Activated CD4-positive, alpha-beta memory T cell treated with anti-CD3 and anti-CD28 coated beads for 36 hours (primary cell): ENCODE measurements at regions not wholly inside any gene's neighbourhood (a gene's known extent, or its start where the extent isn't known, plus 50 kb on each side); places are given as distances from the start of the nearest gene placed in this dataset.

ENCODE experiments used
- CTCF ChIA-PET: fragments of 350-600 bp; sonication (Branson Sonifier 250); formaldehyde crosslinking; loops from one replicate; lab custom pipeline; 2021; ENCODE audit warnings: antibody characterized with exemption, inconsistent platforms; lab: Charles Lee
- POLR2A ChIA-PET: fragments of 350-600 bp; sonication (Branson Sonifier 250); formaldehyde crosslinking; loops from one replicate; lab custom pipeline; 2021; ENCODE audit warnings: antibody characterized with exemption; lab: Charles Lee
- DNase-seq: peaks from one replicate; pipeline ENCODE4 v3.0.0-alpha.2; 2020
- H3K27ac Mint-ChIP-seq: one replicate; pipeline ENCODE4 v1.8.0; 2021; ENCODE audit warnings: mixed read lengths
- H3K27me3 Mint-ChIP-seq: one replicate; pipeline ENCODE4 v1.8.0; 2021; ENCODE audit warnings: mixed read lengths
- H3K36me3 Mint-ChIP-seq: one replicate; pipeline ENCODE4 v1.8.0; 2021; ENCODE audit warnings: mixed read lengths
- H3K4me1 Mint-ChIP-seq: one replicate; pipeline ENCODE4 v1.8.0; 2021; ENCODE audit warnings: low read depth, mixed read lengths
- H3K4me3 Mint-ChIP-seq: one replicate; pipeline ENCODE4 v1.8.0; 2021; ENCODE audit warnings: mild to moderate bottlenecking, mixed read lengths
- H3K9me3 Mint-ChIP-seq: one replicate; pipeline ENCODE4 v1.8.0; 2021; ENCODE audit warnings: mixed read lengths
- intact Hi-C: fragments of 100-400 bp; cut with micrococcal nuclease; formaldehyde crosslinking; loops from one replicate; pipeline ENCODE4 v1.15.1; 2023

GRCh38 chr6:24056567-24056966 lies 69.4 kb upstream of the NRSN1 start:
- Mint-ChIP-seq H3K27ac (no peak overlapping the region), H3K4me3 (no peak overlapping the region), H3K36me3 (no peaks in the 10 kb centered on the region), H3K9me3 (no peaks in the 10 kb centered on the region), H3K27me3 (no peaks in the 10 kb centered on the region), H3K4me1 (no peaks in the 10 kb centered on the region)
- intact Hi-C loops: no loop called here
- no peak for DNase-seq
- CTCF ChIA-PET: no interaction called here
- POLR2A ChIA-PET: no interaction called here

DNA sequence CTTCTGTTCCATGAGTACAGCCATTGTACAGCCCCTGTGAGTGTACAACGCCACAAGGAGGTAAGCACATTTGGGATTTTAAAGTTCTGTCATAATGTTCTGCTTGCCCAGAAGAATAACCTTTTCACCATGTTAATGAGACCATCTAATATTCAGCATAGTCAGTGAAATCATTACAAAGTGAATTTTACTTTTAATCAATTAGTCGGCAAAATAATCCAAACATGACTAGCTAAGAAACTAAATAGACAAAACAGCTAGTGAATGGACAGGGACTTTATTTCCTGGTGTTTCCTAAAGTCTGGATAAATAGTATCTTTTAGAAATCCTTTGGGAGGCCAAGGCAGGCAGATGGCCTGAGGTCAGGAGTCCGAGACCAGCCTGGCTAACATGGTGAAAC lies 69.0 kb upstream of the NRSN1 start:
- POLR2A ChIA-PET: no interaction called here
- no peaks in the 10 kb centered on the region for H3K9me3 Mint-ChIP-seq

DNA sequence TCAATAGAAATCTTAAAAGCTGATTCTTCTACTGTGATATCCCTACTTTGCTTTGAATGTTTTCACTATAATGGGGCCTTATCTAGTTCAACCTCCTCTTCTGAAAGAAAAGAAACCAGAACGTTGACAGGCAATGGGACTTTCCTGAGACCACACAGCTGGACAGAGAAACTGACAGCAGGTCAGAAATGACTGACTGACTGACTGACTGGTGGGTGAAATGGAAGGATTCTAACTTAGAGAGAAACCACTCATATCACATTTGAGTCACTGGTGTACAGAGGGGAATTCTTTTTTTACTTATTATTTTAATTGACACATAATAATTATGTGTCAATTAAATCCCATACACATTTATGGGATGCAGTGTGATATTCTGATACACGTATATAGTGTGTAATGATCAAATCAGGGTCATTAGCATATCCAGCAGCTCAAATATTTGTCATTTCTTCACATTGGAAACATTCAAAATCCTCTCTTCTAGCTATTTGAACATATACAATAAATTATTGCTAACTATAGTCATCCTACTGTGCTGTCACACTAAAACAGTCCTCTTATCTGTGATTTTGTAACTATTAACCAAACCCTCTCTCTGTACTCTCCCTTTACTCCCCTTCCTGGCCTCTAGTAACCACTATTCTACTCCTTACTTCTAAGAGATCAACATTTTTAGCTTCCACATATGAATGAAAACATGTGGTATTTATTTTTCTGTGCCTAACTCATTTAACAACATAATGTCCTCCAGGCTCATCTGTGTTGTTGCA lies 64.8 kb upstream of the NRSN1 start:
- ChIA-PET CTCF (no interaction called here), POLR2A (no interaction called here)
- Mint-ChIP-seq H3K4me1 (no peaks in the 10 kb centered on the region), H3K27ac (no peak overlapping the region), H3K36me3 (no peaks in the 10 kb centered on the region), H3K9me3 (no peaks in the 10 kb centered on the region), H3K4me3 (no peak overlapping the region), H3K27me3 (no peaks in the 10 kb centered on the region)
- no peak for DNase-seq
- intact Hi-C loops: no loop called here

More for the DNA sequence above, 69.0 kb upstream of the NRSN1 start:
- intact Hi-C loops: no loop called here
- Mint-ChIP-seq H3K36me3 (no peaks in the 10 kb centered on the region), H3K4me1 (no peaks in the 10 kb centered on the region), H3K27ac (no peak overlapping the region), H3K27me3 (no peaks in the 10 kb centered on the region), H3K4me3 (no peak overlapping the region)
- CTCF ChIA-PET: no interaction called here
- no peak for DNase-seq

DNA sequence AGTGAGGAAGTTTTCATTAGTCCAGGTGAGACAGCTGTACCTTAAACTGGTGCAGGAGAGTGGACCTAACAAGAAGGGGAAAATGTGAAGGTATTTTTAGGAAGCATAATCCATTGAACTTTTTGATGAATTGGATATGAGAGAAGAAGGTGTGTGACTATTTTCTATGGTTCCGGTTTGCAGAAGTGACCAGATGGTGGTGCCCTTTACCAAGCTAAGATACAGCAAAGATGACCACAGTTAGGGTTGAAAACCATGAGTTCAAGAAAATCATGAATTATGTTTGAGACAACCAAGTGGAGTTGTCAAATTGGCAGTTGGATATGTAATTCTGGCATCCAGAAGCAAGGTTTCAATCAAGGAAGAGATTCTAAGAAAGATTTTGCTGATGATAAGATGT lies 61.9 kb upstream of the NRSN1 start:
- CTCF ChIA-PET: no interaction called here
- H3K36me3 Mint-ChIP-seq: no peaks in the 10 kb centered on the region
- H3K27me3 Mint-ChIP-seq: no peaks in the 10 kb centered on the region
- intact Hi-C loops: no loop called here
- no peak overlapping the region for H3K27ac Mint-ChIP-seq
- POLR2A ChIA-PET: no interaction called here
- DNase-seq: no peak
- H3K9me3 Mint-ChIP-seq: no peaks in the 10 kb centered on the region
- H3K4me3 Mint-ChIP-seq: no peak overlapping the region
- no peaks in the 10 kb centered on the region for H3K4me1 Mint-ChIP-seq

GRCh38 chr6:24064832-24065231 lies 61.2 kb upstream of the NRSN1 start:
- DNase-seq: no peak

GRCh38 chr6:24069526-24069925 lies 56.5 kb upstream of the NRSN1 start:
- ChIA-PET POLR2A (no interaction called here), CTCF (no interaction called here)
- intact Hi-C loops: no loop called here
- Mint-ChIP-seq H3K36me3 (no peaks in the 10 kb centered on the region), H3K4me3 (no peak overlapping the region), H3K4me1 (peaks cover 4% of the 10 kb centered on the region), H3K27ac (no peak overlapping the region), H3K9me3 (no peaks in the 10 kb centered on the region), H3K27me3 (no peaks in the 10 kb centered on the region)
- DNase-seq: no peak

More at GRCh38 chr6:24064832-24065231, 61.2 kb upstream of the NRSN1 start:
- Mint-ChIP-seq H3K36me3 (no peaks in the 10 kb centered on the region), H3K27ac (no peak overlapping the region), H3K4me1 (no peaks in the 10 kb centered on the region), H3K27me3 (no peaks in the 10 kb centered on the region), H3K4me3 (no peak overlapping the region), H3K9me3 (no peaks in the 10 kb centered on the region)
- intact Hi-C loops: no loop called here
- ChIA-PET POLR2A (no interaction called here), CTCF (no interaction called here)

- H3K4me1 Mint-ChIP-seq: peaks cover 4% of the 10 kb centered on the region
- ChIA-PET CTCF (no interaction called here), POLR2A (no interaction called here)
- DNase-seq: no peak
- no peak overlapping the region for H3K27ac Mint-ChIP-seq
- no peaks in the 10 kb centered on the region for H3K9me3 Mint-ChIP-seq
- H3K27me3 Mint-ChIP-seq: no peaks in the 10 kb centered on the region
- no peaks in the 10 kb centered on the region for H3K36me3 Mint-ChIP-seq
- intact Hi-C loops: no loop called here
- H3K4me3 Mint-ChIP-seq: no peak overlapping the region
Observed at GRCh38 chr6:24072038-24072746, 53.8 kb upstream of the NRSN1 start.

GRCh38 chr6:24076011-24076410 lies 50.0 kb upstream of the NRSN1 start:
- peaks cover 4% of the 10 kb centered on the region for H3K4me1 Mint-ChIP-seq
- CTCF ChIA-PET: no interaction called here
- intact Hi-C loops: no loop called here

More at GRCh38 chr6:24076011-24076410, 50.0 kb upstream of the NRSN1 start:
- no peaks in the 10 kb centered on the region for H3K36me3 Mint-ChIP-seq
- no peak overlapping the region for H3K27ac Mint-ChIP-seq
- no peaks in the 10 kb centered on the region for H3K27me3 Mint-ChIP-seq
- DNase-seq: no peak
- H3K9me3 Mint-ChIP-seq: no peaks in the 10 kb centered on the region
- POLR2A ChIA-PET: no interaction called here
- H3K4me3 Mint-ChIP-seq: no peak overlapping the region
